Suprapubic skin (tissue), 4 donors: ENCODE measurements at regions not wholly inside any gene's neighbourhood (a gene's known extent, or its start where the extent isn't known, plus 50 kb on each side); places are given as distances from the start of the nearest gene placed in this dataset.

ENCODE experiments used
- CTCF ChIP-seq, 2 donors: fragments of 200-600 bp in 1 of 2; fragments of 450-650 bp in 1 of 2; sonication (generic) in 1 of 2; IDR thresholded peaks; one replicate each; pipeline ENCODE4 v1.5.1; 2016 to 2019; ENCODE audit warnings: antibody characterized with exemption in 2 of 2, mild to moderate bottlenecking in 1 of 2, moderate library complexity in 1 of 2
- EP300 ChIP-seq: sonication (generic); formaldehyde crosslinking; IDR thresholded peaks from one replicate; pipeline ENCODE4 v1.6.1; 2017; ENCODE audit warnings: antibody characterized with exemption
- POLR2A ChIP-seq, 2 donors: fragments of 450-650 bp; IDR thresholded peaks; one replicate each; pipeline ENCODE4 v1.6.1; 2017; ENCODE audit warnings: antibody characterized with exemption in 2 of 2, mild to moderate bottlenecking in 2 of 2, moderate library complexity in 2 of 2
- POLR2AphosphoS5 ChIP-seq, 3 donors: sonication (generic); formaldehyde crosslinking; IDR thresholded peaks; one replicate each; pipeline ENCODE4 v1.6.1; 2017; ENCODE audit warnings: antibody characterized with exemption in 3 of 3

DNA sequence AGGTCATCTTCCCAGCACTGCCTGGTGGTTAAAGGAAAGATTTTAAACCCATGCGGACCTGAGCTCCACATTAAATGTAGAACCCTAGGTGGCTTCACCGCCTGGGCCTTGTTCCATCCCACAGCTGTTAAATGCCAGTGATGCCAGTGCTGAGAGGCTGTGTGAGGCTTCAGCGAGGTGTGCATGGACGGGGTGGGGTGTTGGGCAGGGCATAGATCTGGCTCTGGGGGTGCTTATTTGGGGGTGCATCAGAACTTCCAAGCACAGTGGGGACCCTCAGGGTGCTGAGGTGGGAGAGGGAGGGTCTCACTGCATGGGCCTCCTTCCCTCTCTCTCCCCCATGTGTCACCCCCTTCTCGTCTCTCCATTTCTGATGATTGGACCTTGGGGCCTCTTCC lies 90.1 kb upstream of the B3GAT1 start:
- TF ChIP-seq POLR2AphosphoS5 (IDR thresholded peaks at IDR 0.05) (no peak), EP300 (no peak), CTCF (IDR thresholded peaks at IDR 0.05) (no peak), POLR2A (IDR thresholded peaks at IDR 0.05) (no peak)
